ENCODE measurements at regions not wholly inside any gene's neighbourhood (a gene's known extent, or its start where the extent isn't known, plus 50 kb on each side); places are given as distances from the start of the nearest gene placed in this dataset.

- no peak for TF ChIP-seq CTCF (IDR thresholded peaks at IDR 0.05; ENCODE audit: extremely low read depth, insufficient read depth, missing control alignments)
- DNase-seq (ENCODE audit: low spot score): no peak
- in situ Hi-C loops (cut with MboI; ENCODE audit: low pct_unique_long_range_greater_than_20kb, low sequenced_read_pairs, unreplicated experiment): no loop called here
Measured at GRCh38 chr6:112563368-112563767, 216.2 kb downstream of the RFPL4B start.

GRCh38 chr6:112568066-112568465, 220.9 kb downstream of the RFPL4B start:
- no peak for TF ChIP-seq CTCF (IDR thresholded peaks at IDR 0.05; ENCODE audit: extremely low read depth, insufficient read depth, missing control alignments)
- DNase-seq (ENCODE audit: low spot score): no peak
- in situ Hi-C loops (cut with MboI; ENCODE audit: low pct_unique_long_range_greater_than_20kb, low sequenced_read_pairs, unreplicated experiment): no loop called here

- in situ Hi-C loops (cut with MboI; ENCODE audit: low pct_unique_long_range_greater_than_20kb, low sequenced_read_pairs, unreplicated experiment): no loop called here
- no peak for TF ChIP-seq CTCF (IDR thresholded peaks at IDR 0.05; ENCODE audit: extremely low read depth, insufficient read depth, missing control alignments)
- DNase-seq (ENCODE audit: low spot score): no peak
Measured at GRCh38 chr6:112571488-112572270, 224.5 kb downstream of the RFPL4B start.

- no peak for TF ChIP-seq CTCF (IDR thresholded peaks at IDR 0.05; ENCODE audit: extremely low read depth, insufficient read depth, missing control alignments)
- no peak for DNase-seq (ENCODE audit: low spot score)
- in situ Hi-C loops (cut with MboI; ENCODE audit: low pct_unique_long_range_greater_than_20kb, low sequenced_read_pairs, unreplicated experiment): no loop called here
Measured at GRCh38 chr6:112574190-112574589, 227.1 kb downstream of the RFPL4B start.

- TF ChIP-seq CTCF (IDR thresholded peaks at IDR 0.05; ENCODE audit: extremely low read depth, insufficient read depth, missing control alignments): no peak
- in situ Hi-C loops (cut with MboI; ENCODE audit: low pct_unique_long_range_greater_than_20kb, low sequenced_read_pairs, unreplicated experiment): no loop called here
- no peak for DNase-seq (ENCODE audit: low spot score)
Measured at GRCh38 chr6:112575309-112575834, 228.2 kb downstream of the RFPL4B start.

GRCh38 chr6:112576423-112576822, 229.3 kb downstream of the RFPL4B start:
- DNase-seq (ENCODE audit: low spot score): no peak
- no peak for TF ChIP-seq CTCF (IDR thresholded peaks at IDR 0.05; ENCODE audit: extremely low read depth, insufficient read depth, missing control alignments)
- in situ Hi-C loops (cut with MboI; ENCODE audit: low pct_unique_long_range_greater_than_20kb, low sequenced_read_pairs, unreplicated experiment): no loop called here
